NCI-H187 treated with DMSO at 0.1 percent for 48 hours (cell line): ENCODE measurements at regions not wholly inside any gene's neighbourhood (a gene's known extent, or its start where the extent isn't known, plus 50 kb on each side); places are given as distances from the start of the nearest gene placed in this dataset.
"Not testable (repeated sequence)": the region's sequence is repeated elsewhere in the genome, so short reads cannot be mapped to it uniquely, and the experiment has no call there.

Source experiments
- DNase-seq: peaks from one replicate; lab custom pipeline; 2025; lab: John Stamatoyannopoulos, UW

GRCh38 chr5:87529486-87530076, 116.9 kb upstream of the CCNH start:
- DNase-seq: no peak

- no peak for DNase-seq
Observed at GRCh38 chr5:87526131-87526530, 113.4 kb upstream of the CCNH start.

- DNase-seq: no peak
Observed at GRCh38 chr5:87524217-87524616, 111.5 kb upstream of the CCNH start.

DNA sequence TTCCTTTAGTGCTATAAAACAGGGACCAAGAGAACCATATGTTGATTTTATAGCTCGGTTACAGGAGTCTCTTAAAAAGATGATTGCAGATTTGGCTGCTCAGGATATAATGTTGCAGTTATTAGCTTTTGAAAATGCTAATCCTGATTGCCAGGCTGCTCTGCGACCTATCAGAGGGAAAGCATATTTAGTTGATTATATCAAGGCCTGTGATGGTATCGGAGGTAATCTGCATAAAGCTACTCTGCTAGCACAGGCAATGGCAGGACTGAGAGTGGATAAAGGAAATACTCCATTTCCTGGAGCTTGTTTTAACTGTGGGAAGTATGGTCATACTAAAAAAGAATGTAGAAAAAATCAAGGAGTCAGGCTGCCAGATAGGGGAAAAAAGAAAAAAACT, 99.0 kb upstream of the CCNH start:
- DNase-seq: not testable (repeated sequence)

- DNase-seq: no peak
Observed at GRCh38 chr5:87503004-87503403, 90.3 kb upstream of the CCNH start.

DNA sequence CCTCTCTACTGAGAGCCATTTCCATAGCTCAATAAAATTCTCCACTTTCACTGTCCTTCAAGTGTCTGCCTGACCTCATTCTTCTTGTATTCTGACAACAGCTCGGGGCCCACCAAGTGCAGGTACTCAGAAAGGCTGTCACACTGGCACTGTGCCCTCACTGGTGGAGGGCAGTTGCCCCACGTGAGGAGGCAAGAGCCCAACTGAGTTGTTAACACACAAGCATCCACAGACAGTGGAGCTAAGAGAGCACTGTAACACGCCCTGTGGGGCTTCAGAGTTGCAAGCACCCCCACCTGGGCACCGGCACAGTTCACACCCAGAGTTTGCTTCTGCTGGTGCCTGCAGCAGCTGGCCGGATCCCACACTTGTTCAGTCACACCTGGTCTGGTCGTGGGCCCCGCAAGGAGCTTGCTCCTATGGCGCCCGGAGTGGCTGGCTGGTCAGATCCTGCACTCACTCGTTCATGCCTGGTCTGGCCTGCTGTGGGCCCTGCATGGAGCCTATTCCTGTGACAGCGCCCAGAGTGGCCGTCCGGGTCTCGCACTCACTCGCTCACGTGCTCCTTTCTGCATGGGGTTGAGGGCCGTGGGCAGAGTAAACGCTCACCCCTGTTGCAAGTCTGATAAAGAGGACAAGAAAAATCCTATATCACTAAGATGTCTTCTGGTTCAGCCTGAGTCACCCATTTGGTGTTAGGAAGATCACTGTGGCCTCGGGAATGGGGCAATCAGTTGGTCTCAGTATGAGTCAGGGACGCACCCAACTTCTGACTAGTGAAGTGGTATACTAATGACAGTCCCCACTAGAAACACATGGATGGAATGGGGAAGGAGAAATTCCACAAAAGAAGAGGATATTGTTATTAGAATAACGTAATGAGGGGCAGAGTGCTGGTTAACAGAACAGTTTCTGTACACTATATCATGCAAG, 87.0 kb upstream of the CCNH start:
- no peak for DNase-seq
